NCI-H69 (cell line): ENCODE measurements at regions not wholly inside any gene's neighbourhood (a gene's known extent, or its start where the extent isn't known, plus 50 kb on each side); places are given as distances from the start of the nearest gene placed in this dataset.
"Not testable (repeated sequence)": the region's sequence is repeated elsewhere in the genome, so short reads cannot be mapped to it uniquely, and the experiment has no call there.

Experiments used
- DNase-seq: peaks from one replicate; lab custom pipeline; 2025; lab: John Stamatoyannopoulos, UW

GRCh38 chr5:45057564-45057963, 248.8 kb downstream of the MRPS30 start:
- no peak for DNase-seq

DNA sequence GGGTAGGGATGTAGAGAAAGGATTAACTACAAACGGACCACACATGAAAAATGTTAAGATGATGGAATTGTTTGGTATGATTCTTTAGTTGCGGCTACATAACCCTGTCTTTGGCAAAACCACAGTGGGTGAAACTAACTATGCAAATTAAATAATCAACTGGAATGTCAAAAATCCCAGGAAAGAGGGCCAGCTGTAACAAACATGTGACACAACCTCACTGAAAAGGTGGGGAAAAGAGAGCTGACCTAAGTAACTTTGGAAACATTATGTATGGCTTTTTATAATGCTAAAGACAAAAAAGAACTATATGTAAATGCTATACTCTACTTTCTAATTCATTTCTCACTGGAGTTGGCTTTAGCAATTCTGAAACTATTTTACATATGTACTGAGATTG, 252.0 kb downstream of the MRPS30 start:
- DNase-seq = no peak

DNA sequence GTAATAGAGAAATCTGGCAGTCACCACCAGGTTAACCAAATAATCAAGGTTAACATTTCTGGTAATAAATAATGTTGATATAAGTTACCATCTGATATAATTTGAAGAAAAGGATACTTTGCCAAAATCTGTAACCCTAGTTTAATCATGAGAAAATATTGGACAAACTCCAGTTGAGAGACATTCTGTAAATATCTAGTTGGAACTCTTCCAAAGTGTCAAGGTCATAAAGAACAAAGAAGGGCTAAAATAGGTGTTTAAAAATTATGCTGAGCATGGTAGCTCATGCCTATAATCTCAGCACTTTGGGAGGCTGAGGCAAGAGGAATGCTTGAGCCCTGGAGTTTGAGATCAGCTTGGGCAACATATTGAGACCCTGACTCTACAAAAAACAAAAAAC, 253.3 kb downstream of the MRPS30 start:
- no peak for DNase-seq

GRCh38 chr5:45081082-45081481, 272.3 kb downstream of the MRPS30 start:
- no peak for DNase-seq

GRCh38 chr5:45089870-45090269, 281.1 kb downstream of the MRPS30 start:
- no peak for DNase-seq

DNA sequence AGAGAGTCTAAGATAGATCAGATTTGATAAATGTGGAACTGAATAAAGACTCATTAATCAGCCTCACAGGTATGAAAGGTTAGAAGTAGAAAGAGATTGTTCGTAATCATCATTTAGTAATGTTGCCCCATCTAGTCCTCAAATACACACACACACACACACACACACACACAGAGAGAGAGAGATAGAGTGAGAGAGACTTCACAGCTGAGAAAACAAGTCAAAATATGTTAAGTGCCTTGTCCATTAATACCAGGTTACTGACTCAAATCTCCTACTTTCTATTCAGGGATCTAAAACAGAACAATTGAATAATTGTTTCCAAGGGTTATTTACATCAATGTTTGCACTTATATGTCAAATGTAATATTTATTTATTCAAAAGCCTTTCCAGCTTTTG, 284.6 kb downstream of the MRPS30 start:
- DNase-seq = no peak

DNA sequence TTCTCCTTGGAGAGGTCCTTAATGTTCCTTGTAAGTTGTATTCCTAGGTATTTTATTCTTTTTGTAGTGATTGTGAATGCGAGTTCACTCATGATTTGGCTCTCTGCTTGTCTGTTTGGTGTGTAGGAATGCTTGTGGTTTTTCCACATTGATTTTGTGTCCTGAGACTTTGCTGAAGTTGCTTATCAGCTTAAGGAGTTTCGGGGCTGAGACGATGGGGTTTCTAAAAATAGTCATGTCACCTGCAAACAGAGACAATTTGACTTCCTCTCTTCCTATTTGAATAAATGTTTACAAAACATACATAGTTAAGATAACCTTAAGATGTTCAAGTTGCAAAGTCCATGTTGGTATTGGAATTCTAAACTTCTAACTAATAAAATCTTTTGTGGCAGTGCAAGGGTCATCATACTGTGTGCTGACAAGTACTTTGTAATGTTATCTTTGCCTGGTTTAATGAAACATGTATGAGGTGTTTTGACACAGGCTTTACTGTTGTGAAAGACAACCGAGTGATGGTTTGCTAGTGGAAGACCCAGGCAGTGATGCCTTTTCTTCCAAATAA, 286.2 kb downstream of the MRPS30 start:
- no peak for DNase-seq

DNA sequence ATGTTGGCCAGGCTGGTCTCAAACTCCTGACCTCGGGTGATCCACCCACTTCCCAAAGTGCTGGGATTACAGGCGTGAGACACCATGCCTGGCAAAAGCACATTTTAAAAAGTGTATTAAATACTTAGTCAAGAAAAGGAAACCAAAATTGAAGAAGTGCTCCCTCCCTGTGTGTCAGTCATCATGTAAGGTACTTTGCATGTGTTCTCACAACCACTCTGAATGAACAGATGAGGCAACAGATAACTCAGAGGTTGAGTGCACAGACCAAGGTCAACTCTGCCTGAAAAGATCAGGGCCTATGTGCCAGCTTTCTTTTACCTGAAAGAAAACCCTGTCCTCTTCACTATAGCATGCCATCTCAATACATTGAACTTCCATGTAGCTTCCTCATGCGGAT, 289.7 kb downstream of the MRPS30 start:
- no peak for DNase-seq

DNA sequence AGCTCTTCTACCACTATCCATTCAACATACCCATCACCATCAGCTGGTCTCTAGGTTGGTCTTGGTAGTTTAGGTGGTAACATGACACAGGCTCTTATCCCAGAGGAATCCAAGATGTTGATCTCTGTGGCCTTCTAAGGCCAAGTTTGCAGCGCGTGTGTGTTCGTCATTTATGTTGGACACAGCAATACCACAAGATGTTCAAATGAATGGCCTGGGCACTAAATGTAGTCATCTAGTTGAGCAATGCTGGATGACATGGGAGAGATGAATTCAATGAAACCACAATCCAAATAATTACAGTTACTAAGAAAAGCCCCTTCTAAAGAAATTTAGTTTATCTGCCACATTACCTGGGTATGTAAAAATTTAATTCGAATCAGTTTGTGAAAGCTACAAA, 292.4 kb downstream of the MRPS30 start:
- DNase-seq = no peak

GRCh38 chr5:45105491-45105994, 296.8 kb downstream of the MRPS30 start:
- DNase-seq = no peak

DNA sequence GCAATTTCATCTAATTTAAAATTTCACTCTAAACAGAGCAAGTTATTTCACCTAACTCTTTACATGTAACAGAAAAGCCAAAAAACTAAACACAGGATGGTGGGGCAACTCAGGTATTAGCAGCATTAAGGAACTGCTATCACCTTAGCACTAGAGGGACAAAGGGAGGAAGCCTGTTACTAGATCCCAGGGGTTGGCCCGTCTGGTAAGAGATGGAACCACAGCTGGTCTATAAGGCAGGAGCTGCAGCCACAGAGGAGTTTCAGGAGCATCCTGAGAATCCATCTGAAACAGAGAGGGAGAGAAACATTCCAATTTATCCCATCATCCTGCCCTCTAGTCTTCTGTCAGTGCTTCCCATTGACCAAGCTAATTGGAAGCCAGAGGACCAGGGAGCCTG, 300.3 kb downstream of the MRPS30 start:
- DNase-seq = no peak

DNA sequence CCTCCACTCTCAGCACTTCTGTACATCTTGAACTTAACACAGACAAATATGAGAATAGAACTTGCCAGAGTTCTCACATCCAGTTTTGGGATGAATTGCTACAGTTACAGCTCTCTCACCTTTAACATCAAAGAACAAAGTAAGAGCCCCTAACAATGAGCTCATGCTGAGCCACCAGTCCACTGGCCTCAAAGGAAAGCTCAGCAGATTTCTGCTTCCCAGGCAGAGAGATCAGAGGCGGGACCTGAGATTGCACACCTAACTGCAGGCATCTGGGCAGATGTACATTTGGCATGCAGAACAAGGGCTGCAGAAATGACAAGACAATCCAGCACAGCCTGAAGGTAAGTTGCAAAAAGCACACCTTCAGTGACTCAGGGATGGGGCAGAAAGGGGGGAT, 300.9 kb downstream of the MRPS30 start:
- no peak for DNase-seq

DNA sequence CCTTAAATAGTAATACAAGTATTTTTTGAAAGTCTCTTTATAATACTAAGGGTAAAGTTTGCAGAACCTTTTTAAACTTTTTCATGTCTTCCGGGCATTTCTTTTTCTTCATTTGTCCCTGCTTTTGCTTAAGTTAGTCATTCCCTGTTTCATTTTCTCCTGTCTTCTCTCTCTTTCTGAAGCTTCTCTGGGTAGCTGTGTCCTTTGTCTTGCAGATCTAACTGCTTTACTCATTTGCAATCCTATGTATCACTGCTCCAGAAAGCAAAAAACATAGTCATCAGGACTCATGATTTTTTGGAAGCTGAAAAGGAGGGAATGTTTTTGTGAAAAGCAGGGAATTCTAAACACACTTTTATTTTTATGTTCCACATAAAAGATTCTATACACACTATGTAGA, 301.7 kb downstream of the MRPS30 start:
- DNase-seq = no peak

GRCh38 chr5:45113726-45114125, 305.0 kb downstream of the MRPS30 start:
- no peak for DNase-seq

- no peak for DNase-seq
These were observed 324.2 kb downstream of the MRPS30 start for GRCh38 chr5:45132972-45133371.

DNA sequence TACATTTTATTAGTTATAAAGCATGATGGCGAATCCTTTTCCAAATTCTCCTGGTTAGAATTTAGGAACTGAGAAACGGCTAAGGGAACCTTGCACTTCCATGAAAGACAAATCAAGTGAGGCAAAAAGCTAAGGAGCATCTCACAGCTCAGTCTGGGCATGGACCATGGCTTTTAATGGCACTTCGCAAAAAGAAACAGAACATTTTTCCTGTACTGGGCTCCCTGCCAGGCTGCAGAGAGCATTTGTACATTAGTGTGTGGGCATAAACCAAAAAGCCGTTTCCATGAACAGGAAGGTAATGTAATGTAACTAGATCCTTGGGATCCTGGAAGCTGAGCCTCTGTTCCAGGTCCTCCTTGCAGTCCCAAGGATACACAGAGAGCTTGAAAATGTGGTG, 354.2 kb downstream of the MRPS30 start:
- DNase-seq = no peak

DNA sequence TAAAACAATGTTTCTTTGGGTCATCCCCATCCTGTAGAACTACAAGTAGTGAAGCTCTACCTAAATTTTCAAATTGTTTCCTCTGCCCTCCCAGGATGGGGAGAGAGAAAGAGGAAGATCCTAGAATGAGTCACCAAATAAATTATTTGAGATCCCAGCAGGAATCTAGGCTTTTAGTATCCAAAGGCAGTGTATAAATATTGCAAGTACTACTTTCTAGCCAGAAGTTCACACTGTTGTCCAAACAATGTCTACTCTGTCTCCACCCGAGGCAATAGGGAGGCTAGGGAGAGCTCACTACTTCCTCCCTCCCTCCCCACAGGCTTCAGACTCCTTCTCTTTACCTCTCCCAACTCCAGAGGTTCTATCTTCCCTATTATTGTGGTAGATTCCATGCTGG, 362.8 kb downstream of the MRPS30 start:
- DNase-seq = no peak

GRCh38 chr5:45172634-45173033, 363.9 kb downstream of the MRPS30 start:
- DNase-seq = not testable (repeated sequence)

DNA sequence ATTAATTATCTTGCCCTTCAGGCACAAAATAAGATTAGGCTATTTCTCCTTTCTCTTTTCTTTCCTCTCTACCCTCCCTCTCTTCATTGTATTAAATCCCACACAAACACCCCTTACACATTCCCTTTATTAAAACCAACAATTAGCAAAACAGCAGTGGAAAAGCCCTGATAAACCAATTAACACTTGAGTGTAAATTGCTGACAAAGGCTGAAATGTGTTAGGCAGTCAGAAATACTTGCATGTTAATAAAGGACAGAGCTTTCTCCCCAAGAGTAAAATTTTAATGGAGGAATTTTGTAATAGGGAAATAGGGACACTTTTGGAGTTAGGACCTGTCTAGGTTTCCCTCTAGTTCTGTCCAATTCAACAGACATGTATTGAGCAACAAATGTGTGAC, 370.9 kb downstream of the MRPS30 start:
- DNase-seq = no peak

- no peak for DNase-seq
These were observed 380.3 kb downstream of the MRPS30 start for GRCh38 chr5:45189042-45189441.

DNA sequence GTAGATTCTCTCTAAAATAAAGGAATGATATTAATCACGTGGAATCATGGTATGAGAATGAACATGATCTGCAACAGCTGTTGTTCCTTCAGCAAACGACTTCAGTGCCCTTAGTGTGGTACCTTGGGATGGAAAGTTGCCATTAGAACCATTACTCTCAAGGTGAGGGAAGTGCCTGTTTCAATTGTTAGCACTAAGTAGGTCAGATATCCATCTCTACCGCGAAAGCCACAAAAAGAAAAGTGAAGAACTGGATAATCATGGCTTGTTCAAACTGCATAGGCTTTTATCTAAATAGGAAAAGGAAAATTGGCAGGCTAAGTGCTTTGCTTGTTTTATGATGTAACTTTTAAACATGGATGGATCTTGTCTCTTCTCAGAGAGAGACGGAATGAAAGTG, 380.7 kb downstream of the MRPS30 start:
- no peak for DNase-seq

DNA sequence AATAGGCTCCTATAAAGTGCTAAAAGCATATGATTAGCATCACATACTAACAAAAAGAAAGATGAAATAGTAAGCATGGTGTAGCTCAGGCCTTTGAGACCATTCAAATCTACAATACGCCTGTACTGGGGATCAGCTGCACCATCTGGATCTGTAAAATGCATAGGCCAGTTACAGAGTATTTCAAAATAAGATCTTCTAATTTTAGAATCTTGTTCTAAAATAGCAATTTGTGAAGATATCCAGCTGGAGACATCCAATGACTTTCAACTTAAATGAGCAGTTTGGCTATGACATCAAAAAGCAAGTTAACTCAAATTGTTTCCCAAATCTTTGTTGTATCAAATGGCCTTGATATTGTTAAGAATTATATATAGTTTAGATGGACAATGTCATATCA, 386.3 kb downstream of the MRPS30 start:
- DNase-seq = no peak
